Mononuclear cell (primary cell): ENCODE measurements at regions not wholly inside any gene's neighbourhood (a gene's known extent, or its start where the extent isn't known, plus 50 kb on each side); places are given as distances from the start of the nearest gene placed in this dataset.

ENCODE experiments used
- H3K27me3 ChIP-seq: 2 replicates; pipeline ENCODE4 v1.6.0; 2011; ENCODE audit warnings: low read length, control low read depth; ENCODE audit not compliant: insufficient read depth
- H3K4me1 ChIP-seq: 2 replicates; pipeline ENCODE4 v1.5.1; 2011; ENCODE audit warnings: mild to moderate bottlenecking, low read length, control low read depth; ENCODE audit not compliant: insufficient read depth
- H3K4me3 ChIP-seq: 2 replicates; pipeline ENCODE4 v1.5.1; 2011; ENCODE audit warnings: mild to moderate bottlenecking, low read length, moderate library complexity
- H3K9me3 ChIP-seq: 2 replicates; pipeline ENCODE4 v1.5.1; 2011; ENCODE audit warnings: low read depth, mild to moderate bottlenecking, control low read depth, low read length

DNA sequence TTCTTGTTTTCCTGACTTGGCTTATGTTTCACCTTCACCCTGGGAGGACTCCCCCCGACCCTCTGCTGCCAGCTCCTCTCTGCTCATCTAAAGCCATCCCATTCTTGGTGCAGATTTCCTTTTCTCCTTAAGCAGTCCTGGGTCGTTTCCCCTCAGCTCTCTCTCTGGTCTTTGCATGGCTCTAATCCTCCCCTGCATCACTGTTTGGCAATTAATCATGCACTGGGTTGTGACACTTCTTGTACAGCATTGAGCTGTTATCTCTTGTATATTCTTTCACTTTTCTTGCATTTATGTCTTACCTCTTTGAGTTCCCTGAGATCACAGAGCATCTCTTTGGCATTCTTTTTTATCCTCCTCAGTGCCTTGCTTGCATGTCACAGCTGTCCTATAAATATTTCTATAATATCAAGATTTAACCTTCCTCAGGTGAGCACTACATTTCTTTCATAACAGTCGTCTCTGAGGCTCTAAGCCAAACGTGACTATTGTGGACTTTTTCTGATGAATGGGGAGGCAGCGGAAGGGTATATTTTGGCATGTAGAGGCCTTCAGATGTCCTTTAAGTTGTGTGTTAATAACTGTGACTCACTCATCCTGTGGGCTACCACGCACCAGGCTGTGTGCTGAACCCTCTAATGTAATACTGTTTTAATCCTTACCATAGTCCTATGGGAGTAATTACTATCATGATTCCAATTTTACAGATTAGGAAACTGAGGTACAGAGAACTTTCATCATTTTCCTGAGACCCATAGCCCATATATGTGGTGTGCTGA lies 507.5 kb downstream of the SLC4A3 start:
- Histone ChIP-seq H3K9me3 (no peaks in the 10 kb centered on the region), H3K4me1 (no peaks in the 10 kb centered on the region), H3K27me3 (no peaks in the 10 kb centered on the region)

DNA sequence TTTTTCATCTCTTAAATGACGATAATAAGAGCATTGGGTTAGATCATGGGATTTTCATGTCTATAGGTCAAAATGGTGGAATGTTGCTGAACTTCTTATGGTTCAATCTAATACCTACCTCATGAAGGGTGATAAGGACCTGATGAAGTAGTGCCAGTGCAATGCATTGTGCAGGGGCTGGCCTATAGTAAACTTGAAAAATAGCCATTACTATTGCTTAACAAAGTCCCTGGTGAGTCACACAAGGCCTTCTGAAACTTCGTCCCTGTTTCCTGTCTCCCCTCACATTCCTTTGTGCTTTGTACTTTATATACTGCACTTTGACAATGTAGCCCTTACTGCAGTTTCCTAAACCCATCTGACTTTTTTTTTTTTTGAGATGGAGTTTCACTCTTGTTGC lies 515.9 kb downstream of the SLC4A3 start:
- Histone ChIP-seq H3K9me3 (no peaks in the 10 kb centered on the region), H3K27me3 (no peaks in the 10 kb centered on the region), H3K4me1 (no peaks in the 10 kb centered on the region), H3K4me3 (no peak overlapping the region)

More for the DNA sequence above, 507.5 kb downstream of the SLC4A3 start:
- no peak overlapping the region for H3K4me3 ChIP-seq

DNA sequence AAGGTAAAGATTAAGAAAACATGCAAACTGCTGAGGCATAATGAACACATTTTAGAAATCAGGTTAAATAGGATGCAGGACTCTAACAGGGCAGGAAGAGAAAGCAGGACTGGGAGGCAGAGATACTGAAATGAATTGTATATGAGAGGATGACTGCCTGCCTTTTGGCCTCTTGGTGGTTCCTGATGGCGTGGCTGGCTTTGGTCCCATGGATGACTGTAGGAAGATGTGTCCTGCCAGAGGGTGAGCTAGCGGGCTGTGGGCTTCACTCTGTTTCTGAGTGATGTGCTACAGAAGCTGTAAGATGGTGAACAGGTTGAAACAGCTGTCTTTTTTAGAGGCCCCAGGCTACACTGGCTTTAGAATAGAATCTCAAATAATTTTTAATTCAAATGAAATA lies 517.0 kb downstream of the SLC4A3 start:
- no peak overlapping the region for H3K4me3 ChIP-seq
- no peaks in the 10 kb centered on the region for H3K4me1 ChIP-seq
- no peaks in the 10 kb centered on the region for H3K27me3 ChIP-seq
- no peaks in the 10 kb centered on the region for H3K9me3 ChIP-seq

DNA sequence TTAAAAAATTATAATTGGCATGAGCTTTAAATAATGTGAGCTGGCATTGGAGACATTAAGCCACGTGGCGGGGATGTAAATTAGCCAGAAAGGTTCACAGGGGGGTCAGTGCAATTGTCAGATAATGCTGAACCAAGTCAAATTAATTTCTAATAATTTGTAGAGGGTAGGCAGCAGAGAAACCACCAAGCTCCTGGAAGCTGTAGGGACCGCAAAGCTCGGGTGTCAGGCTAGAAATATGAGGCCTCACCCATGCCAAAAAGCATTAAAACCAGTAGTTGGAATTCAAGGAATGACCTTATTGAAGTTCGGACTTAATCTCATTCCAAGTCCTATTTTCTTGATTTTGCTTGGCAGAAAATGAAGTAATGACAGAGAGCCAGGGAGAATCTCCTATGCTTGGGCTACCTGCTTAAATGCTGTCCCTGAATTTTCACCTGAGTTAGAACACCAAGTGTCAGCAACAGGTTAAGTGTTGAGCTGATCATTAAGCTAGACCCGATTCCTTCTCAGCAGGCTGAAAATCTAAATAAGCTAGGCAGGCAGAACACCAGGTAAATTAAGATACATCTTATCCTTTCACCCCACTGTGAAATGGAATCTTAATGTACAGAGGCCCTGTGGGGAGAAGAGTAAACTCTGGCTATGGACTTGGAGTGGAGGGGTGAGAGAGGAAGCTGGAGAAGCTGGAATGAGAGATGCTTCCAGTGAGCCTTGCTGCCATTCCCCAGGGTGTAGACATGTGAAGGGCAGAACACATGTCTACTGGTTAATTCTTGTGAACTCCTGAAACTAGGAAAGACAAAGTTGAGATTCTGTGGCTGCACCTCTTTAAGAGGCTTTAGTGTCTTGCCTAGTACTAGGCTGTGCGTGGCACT lies 520.0 kb downstream of the SLC4A3 start:
- H3K4me1 ChIP-seq: no peaks in the 10 kb centered on the region
- no peaks in the 10 kb centered on the region for H3K9me3 ChIP-seq
- H3K4me3 ChIP-seq: no peak overlapping the region
- H3K27me3 ChIP-seq: no peaks in the 10 kb centered on the region

DNA sequence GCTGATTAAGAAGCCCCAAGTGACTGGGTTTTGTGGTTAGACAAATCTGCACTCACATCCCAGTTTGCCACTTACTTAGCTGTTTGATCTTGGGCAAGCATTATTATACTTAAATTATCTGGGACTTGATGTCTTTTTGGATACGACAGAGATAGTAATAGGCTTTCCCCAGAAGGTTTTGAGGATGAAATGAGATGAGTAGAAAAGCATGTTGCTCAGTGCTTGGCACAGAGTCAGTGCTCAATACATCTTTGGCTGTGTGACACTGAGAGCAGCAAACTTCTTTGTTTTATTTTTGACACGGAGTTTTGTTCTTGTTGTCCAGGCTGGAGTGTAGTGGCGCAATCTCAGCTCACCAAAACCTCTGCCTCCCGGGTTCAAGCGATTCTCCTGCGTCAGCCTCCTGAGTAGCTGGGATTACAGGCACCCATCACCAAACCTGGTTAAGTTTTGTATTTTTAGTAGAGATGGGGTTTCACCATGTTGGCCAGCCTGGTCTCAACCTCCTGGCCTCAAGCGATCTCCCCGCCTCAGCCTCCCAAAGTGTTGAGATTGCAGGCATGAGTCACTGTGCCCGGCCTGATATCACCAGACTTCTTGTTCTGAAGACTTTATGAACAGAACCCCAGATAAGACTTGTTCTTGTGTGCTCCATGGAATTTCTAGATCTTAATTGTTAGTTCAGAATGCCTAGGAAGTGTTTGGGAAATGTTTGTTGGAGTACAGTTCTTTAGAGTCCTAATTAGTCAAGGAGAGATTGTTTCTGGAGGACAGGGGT lies 521.2 kb downstream of the SLC4A3 start:
- H3K4me1 ChIP-seq: no peaks in the 10 kb centered on the region
- H3K27me3 ChIP-seq: no peaks in the 10 kb centered on the region
- H3K9me3 ChIP-seq: no peaks in the 10 kb centered on the region
- H3K4me3 ChIP-seq: no peak overlapping the region

DNA sequence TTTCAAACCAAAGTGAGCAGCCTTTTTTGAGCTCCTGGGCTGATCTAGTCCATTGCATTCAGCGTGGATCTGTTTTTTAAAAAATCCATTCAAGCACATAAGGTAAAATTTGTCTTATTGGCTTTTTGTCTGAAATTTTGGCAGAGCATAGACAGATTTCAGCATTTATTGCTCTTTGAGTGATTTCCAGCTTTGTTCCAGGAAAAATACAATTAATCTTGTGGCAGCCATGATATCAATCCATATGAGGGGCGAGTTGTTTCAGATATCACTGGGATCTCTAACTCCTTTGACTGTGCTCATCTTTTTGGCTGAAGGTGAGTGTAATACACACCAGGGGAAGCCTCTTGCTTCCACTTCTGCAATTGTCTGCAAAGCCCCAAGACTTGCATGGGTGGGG lies 523.9 kb downstream of the SLC4A3 start:
- Histone ChIP-seq H3K27me3 (no peaks in the 10 kb centered on the region), H3K4me1 (no peaks in the 10 kb centered on the region), H3K4me3 (no peak overlapping the region), H3K9me3 (no peaks in the 10 kb centered on the region)

DNA sequence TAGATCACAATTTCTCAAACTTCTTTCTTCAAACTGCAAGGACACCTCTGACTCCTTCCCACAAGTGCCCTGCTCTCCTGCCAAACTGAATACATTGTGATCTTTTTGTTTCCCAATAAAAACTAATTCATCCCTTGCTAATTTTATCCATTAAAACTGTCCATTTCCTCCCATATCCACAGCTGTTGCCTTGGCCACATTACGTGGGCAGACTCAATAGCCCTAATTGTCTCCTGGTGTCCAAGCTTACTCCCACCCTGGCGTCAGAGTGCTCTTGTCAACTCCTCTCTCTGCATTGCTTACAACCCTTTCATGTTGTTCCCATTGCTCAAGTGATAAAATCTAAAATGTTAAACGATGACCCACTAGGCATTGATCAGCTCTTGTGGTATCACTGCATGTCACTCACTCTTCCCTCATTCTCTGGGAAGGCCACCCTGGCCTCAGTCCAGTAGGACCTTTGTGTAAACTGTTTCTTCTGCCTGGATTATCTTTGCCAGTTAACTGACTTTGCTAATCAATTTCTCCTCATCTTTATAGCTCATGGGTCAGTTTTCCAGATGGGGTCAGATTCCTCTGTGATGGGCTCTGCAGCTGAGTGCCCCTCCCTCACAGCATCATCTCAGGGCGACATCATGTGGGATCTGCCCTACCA lies 525.0 kb downstream of the SLC4A3 start:
- no peaks in the 10 kb centered on the region for H3K4me1 ChIP-seq

DNA sequence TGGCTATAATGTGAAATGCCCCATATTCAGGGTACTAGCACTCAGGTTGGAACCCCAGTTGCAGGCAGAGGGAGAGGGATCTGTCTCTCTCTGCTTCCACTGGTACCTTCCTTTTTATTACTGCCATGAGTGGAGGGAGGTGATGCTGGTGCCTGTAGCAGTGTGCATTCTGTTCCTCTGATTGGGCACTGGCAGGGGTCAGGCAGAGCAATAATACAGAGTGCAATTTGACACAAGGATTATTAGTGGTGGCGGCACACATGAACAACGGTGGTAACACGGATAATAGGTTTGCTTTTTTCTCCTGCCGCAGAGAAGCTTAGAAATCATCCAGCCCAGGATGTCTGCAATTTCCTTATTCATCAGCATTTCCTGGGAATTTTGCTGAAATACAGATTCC lies 525.7 kb downstream of the SLC4A3 start:
- Histone ChIP-seq H3K4me3 (no peak overlapping the region), H3K27me3 (no peaks in the 10 kb centered on the region)

More for the DNA sequence above, 525.0 kb downstream of the SLC4A3 start:
- H3K9me3 ChIP-seq: no peaks in the 10 kb centered on the region
- no peaks in the 10 kb centered on the region for H3K27me3 ChIP-seq
- H3K4me3 ChIP-seq: no peak overlapping the region

DNA sequence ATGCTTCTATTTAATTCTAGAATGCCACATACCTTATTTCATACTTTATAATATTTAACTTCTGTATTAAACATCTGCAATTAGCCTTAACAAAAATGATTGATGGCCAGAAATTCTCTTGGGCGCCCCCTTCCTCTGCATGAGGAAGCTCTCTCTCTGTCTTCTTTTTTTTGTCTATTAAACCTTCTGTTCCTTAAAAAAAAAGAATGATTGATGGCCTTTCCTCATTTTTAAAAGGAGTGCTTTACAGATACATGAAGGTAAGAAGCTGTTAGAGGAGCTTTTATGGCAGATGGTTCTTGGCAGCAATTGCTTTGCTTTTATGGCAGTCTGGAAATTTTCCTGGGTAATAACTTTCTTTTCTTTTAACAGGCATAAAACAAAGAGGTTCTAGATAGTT lies 526.9 kb downstream of the SLC4A3 start:
- Histone ChIP-seq H3K4me3 (no peak overlapping the region), H3K27me3 (no peaks in the 10 kb centered on the region), H3K4me1 (no peaks in the 10 kb centered on the region), H3K9me3 (no peaks in the 10 kb centered on the region)

More for the DNA sequence above, 525.7 kb downstream of the SLC4A3 start:
- Histone ChIP-seq H3K4me1 (no peaks in the 10 kb centered on the region), H3K9me3 (no peaks in the 10 kb centered on the region)

DNA sequence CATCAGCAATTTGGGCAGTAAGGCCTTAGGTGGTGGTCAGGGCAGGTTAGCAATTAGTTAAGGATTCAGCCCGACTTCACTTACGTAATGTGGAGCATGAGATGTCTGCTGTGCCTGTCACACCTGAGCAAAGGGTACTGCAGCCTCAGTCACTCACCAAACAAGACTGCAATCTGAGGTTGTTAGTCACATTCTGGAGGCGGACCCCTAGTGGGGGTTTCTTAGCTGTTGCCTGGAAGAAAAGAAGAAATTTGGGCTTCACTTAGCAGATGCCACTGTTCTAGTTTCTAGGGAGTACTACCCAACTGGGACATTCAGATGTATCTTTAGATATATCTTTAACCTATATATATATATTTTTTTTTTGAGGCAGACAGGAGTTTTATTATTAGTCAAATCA lies 529.9 kb downstream of the SLC4A3 start:
- no peaks in the 10 kb centered on the region for H3K9me3 ChIP-seq
- H3K4me3 ChIP-seq: no peak overlapping the region
- H3K27me3 ChIP-seq: no peaks in the 10 kb centered on the region
- no peaks in the 10 kb centered on the region for H3K4me1 ChIP-seq

DNA sequence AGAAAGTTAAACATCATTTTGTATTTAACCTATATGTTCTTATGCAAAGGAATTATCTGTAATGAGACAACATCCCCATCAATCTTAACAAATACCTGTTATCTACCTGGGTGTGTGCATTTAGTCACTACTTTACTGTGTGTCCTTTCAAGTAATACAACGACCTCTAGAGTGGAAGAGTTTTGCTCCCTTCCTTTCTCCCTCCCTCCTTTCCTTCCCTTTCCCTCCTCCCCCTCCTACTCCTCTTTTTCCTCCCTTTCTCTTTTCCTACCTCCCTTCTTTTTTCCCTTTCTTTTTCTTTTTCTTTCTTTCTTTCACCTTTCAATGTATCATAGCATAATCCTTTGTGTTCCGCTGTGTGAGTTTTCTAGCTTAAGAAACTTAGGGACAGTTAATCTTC lies 532.3 kb downstream of the SLC4A3 start:
- no peaks in the 10 kb centered on the region for H3K4me1 ChIP-seq
- no peak overlapping the region for H3K4me3 ChIP-seq
- H3K9me3 ChIP-seq: no peaks in the 10 kb centered on the region
- H3K27me3 ChIP-seq: no peaks in the 10 kb centered on the region

DNA sequence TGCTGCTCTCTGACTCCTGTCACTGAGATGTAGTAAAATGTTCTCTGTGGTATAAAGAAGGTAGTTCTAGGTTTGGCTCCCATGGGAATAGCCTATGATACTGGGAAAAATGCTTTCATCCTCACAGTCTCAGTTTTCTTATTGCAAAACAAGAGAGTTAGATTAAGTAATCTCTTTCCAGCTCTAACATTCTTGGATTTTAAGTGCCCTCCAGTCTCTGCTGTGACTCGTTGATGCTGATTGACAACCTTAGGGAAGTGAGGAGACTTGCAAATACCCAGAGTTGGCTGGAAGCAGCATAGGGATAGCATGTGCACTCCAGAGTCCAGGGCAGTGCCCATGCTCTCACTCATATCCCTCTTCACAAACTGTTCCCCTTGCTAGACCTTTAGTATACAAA lies 534.9 kb downstream of the SLC4A3 start:
- Histone ChIP-seq H3K27me3 (no peaks in the 10 kb centered on the region), H3K9me3 (no peaks in the 10 kb centered on the region)

DNA sequence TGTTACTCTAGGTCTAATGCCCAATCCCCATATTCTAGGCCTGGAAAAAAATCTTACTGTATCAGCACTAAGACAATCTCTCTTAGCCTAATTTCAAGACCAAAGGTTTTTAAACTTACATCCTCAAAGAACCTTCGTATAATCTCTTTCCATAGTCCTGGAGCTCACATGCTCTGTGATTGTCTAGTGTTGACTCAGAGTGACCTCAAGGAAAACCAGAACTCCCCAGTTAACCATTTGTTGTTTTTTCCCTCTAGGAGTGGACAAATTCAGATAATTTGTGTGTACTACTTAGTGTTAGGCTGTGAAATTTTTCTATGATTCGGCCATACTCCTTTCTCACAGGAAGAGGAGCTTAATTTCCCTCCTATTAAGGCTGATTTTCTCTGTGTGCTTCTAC lies 536.1 kb downstream of the SLC4A3 start:
- Histone ChIP-seq H3K9me3 (no peaks in the 10 kb centered on the region), H3K4me3 (no peak overlapping the region), H3K27me3 (no peaks in the 10 kb centered on the region), H3K4me1 (no peaks in the 10 kb centered on the region)

More for the DNA sequence above, 534.9 kb downstream of the SLC4A3 start:
- no peaks in the 10 kb centered on the region for H3K4me1 ChIP-seq
- no peak overlapping the region for H3K4me3 ChIP-seq

DNA sequence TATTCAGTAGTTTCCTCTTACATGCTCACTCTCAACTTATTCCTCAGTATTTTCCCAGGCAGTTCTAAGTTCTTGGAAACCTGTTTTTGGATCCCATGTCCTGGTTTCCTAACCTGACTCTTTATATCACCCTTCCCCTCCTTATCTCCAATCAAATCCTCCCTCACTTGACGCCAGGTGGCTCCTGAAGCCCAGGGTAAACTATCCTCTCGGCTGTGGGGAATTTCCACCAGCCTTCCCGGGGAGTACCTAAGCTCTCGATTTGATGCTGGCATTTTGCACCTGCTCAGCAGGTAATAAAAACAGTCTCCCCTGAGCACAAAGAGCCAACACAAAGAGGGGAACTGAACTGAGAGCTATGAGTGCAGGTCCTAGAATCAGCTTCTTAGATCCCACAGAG lies 538.0 kb downstream of the SLC4A3 start:
- Histone ChIP-seq H3K27me3 (no peaks in the 10 kb centered on the region), H3K9me3 (no peaks in the 10 kb centered on the region), H3K4me3 (no peak overlapping the region), H3K4me1 (no peaks in the 10 kb centered on the region)
